ENCODE measurements at regions not wholly inside any gene's neighbourhood (a gene's known extent, or its start where the extent isn't known, plus 50 kb on each side); places are given as distances from the start of the nearest gene placed in this dataset.

- TF ChIP-seq CTCF (conservative IDR thresholded peaks at IDR 0.05): no peak
- H3K27ac ChIP-seq: no peak overlapping the region
These were observed 209.9 kb upstream of the RBBP8 start for GRCh38 chr18:22723221-22723620.

GRCh38 chr18:22723773-22724172 is 209.4 kb upstream of the RBBP8 start:
- H3K27ac ChIP-seq: no peak overlapping the region
- TF ChIP-seq CTCF (conservative IDR thresholded peaks at IDR 0.05): no peak

- no peak overlapping the region for H3K27ac ChIP-seq
- TF ChIP-seq CTCF (conservative IDR thresholded peaks at IDR 0.05): no peak
These were observed 206.7 kb upstream of the RBBP8 start for GRCh38 chr18:22726469-22726868.

- TF ChIP-seq CTCF (conservative IDR thresholded peaks at IDR 0.05): no peak
- no peak overlapping the region for H3K27ac ChIP-seq
These were observed 205.1 kb upstream of the RBBP8 start for GRCh38 chr18:22728016-22728415.

- no peak overlapping the region for H3K27ac ChIP-seq
- no peak for TF ChIP-seq CTCF (conservative IDR thresholded peaks at IDR 0.05)
These were observed 204.5 kb upstream of the RBBP8 start for GRCh38 chr18:22728481-22729105.

GRCh38 chr18:22731398-22731797 is 201.7 kb upstream of the RBBP8 start:
- TF ChIP-seq CTCF (conservative IDR thresholded peaks at IDR 0.05): no peak
- H3K27ac ChIP-seq: no peak overlapping the region

- no peak overlapping the region for H3K27ac ChIP-seq
- TF ChIP-seq CTCF (conservative IDR thresholded peaks at IDR 0.05): no peak
These were observed 198.9 kb upstream of the RBBP8 start for GRCh38 chr18:22734105-22734661.

Data from VCaP (cell line).